SK-N-SH (cell line): ENCODE measurements at regions not wholly inside any gene's neighbourhood (a gene's known extent, or its start where the extent isn't known, plus 50 kb on each side); places are given as distances from the start of the nearest gene placed in this dataset.

Experiments
- CTCF ChIP-seq: fragments of 200-600 bp; sonication (generic); IDR thresholded peaks from 2 replicates; pipeline ENCODE4 v1.6.1; 2017; ENCODE audit warnings: antibody characterized with exemption, mild to moderate bottlenecking, moderate library complexity
- GATA2 ChIP-seq: sonication (generic); formaldehyde crosslinking; IDR thresholded peaks from 2 replicates; pipeline ENCODE4 v1.5.0; 2020; ENCODE audit warnings: mild to moderate bottlenecking, missing genetic modification reagents
- TEAD4 ChIP-seq: IDR thresholded peaks from 2 replicates; pipeline ENCODE4 v1.4.0; 2012; ENCODE audit warnings: mild to moderate bottlenecking, borderline replicate concordance; ENCODE audit not compliant: insufficient read depth
- YY1 ChIP-seq: IDR thresholded peaks from 2 replicates; pipeline ENCODE4 v1.4.0; 2012; ENCODE audit warnings: low read depth, mild to moderate bottlenecking

GRCh38 chr7:46715579-46715978 lies 794.5 kb upstream of the IGFBP3 start:
- no peak for TF ChIP-seq GATA2 (CRISPR knock-in tag)
- TF ChIP-seq CTCF, result no peak
- TF ChIP-seq TEAD4, result no peak
- no peak for TF ChIP-seq YY1
